A549 (cell line): ENCODE measurements at regions not wholly inside any gene's neighbourhood (a gene's known extent, or its start where the extent isn't known, plus 50 kb on each side); places are given as distances from the start of the nearest gene placed in this dataset.
"Not testable (repeated sequence)": the region's sequence is repeated elsewhere in the genome, so short reads cannot be mapped to it uniquely, and the experiment has no call there.

Source experiments
- ATAC-seq, 2 experiments: fragments of 200-7000 bp in 1 of 2; fragments of >200 bp in 1 of 2; cut with Nextera tagmentation in 1 of 2; cut with Tn5 transposase in 1 of 2; 3 replicates each; pipeline versions ENCODE4 v1.8.0 to v1.9.1; 2018 to 2020; ENCODE audit warnings: mild to moderate bottlenecking in 1 of 2, moderate library complexity in 1 of 2
- CTCF ChIA-PET: fragments of 300-600 bp; sonication (Branson Sonifier 250); formaldehyde crosslinking; extraction: SDS; loops from one replicate; lab custom pipeline; 2021; ENCODE audit warnings: antibody characterized with exemption, inconsistent platforms; lab: Yijun Ruan, JAX
- POLR2A ChIA-PET: fragments of 350-600 bp; formaldehyde crosslinking; extraction: SDS; loops from one replicate; lab custom pipeline; 2021; ENCODE audit warnings: antibody characterized with exemption, inconsistent platforms; lab: Yijun Ruan, JAX
- DNase-seq, 2 experiments: peaks; one replicate each; pipeline versions ENCODE4 v3.0.0 to v3.0.0-alpha.2; 2011 to 2016; ENCODE audit warnings: low read depth in 1 of 2, low spot score in 1 of 2
- FAIRE-seq: peaks from 2 replicates; lab custom pipeline; 2011; peaks lifted over from hg19 to GRCh38; lab: Jason Lieb, UNC
- H3K27ac ChIP-seq, 2 experiments: fragments of >200 bp; sonication (Bioruptor Twin); formaldehyde crosslinking; 3 replicates each; pipeline ENCODE4 v1.5.1; 2016 to 2017
- H3K4me1 ChIP-seq: fragments of >200 bp; sonication (Bioruptor Twin); formaldehyde crosslinking; 3 replicates; pipeline ENCODE4 v1.6.1; 2016
- H3K4me2 ChIP-seq: fragments of >200 bp; sonication (Bioruptor Twin); formaldehyde crosslinking; 3 replicates; pipeline ENCODE4 v1.6.1; 2016
- H3K4me3 ChIP-seq: fragments of >200 bp; sonication (Bioruptor Twin); formaldehyde crosslinking; 3 replicates; pipeline ENCODE4 v1.5.1; 2016
- H3K9me3 ChIP-seq: fragments of >200 bp; sonication (Bioruptor Twin); formaldehyde crosslinking; 3 replicates; pipeline ENCODE4 v1.6.1; 2016
- BCL3 ChIP-seq: fragments of >200 bp; sonication (Bioruptor Twin); formaldehyde crosslinking; IDR thresholded peaks from 3 replicates; pipeline ENCODE4 v1.6.1; 2016
- BHLHE40 ChIP-seq: IDR thresholded peaks from 2 replicates; pipeline ENCODE4 v1.6.1; 2012; ENCODE audit warnings: low read depth, low read length, inconsistent platforms
- CHD2 ChIP-seq: fragments of 150-350 bp; IDR thresholded peaks from 2 replicates; pipeline ENCODE4 v1.6.1; 2014; ENCODE audit warnings: low read length; ENCODE audit not compliant: partially characterized antibody
- CHD4 ChIP-seq: fragments of 200-600 bp; sonication (generic); IDR thresholded peaks from 2 replicates; pipeline ENCODE4 v1.6.1; 2016; ENCODE audit warnings: antibody characterized with exemption, mild to moderate bottlenecking, borderline replicate concordance
- EP300 ChIP-seq, 2 experiments: fragments of >200 bp; sonication (Bioruptor Twin); formaldehyde crosslinking; IDR thresholded peaks; 2 replicates in 1 of 2; 3 replicates in 1 of 2; pipeline ENCODE4 v1.6.1; 2016 to 2017
- ESRRA ChIP-seq: fragments of 150-350 bp; IDR thresholded peaks from 2 replicates; pipeline ENCODE4 v1.6.1; 2014; ENCODE audit warnings: mild to moderate bottlenecking, low read length, borderline replicate concordance
- FOXS1 ChIP-seq: fragments of 250-450 bp; sonication (Bioruptor Pico); IDR thresholded peaks from 2 replicates; pipeline ENCODE4 v1.5.0; 2020; ENCODE audit warnings: mild to moderate bottlenecking, moderate library complexity
- HDAC2 ChIP-seq: fragments of 200-600 bp; sonication (generic); IDR thresholded peaks from 2 replicates; pipeline ENCODE4 v1.6.1; 2016
- HMGXB4 ChIP-seq: fragments of 250-450 bp; sonication (Bioruptor Pico); IDR thresholded peaks from 2 replicates; pipeline ENCODE4 v1.5.0; 2021; ENCODE audit warnings: mild to moderate bottlenecking, moderate library complexity, borderline replicate concordance
- JUNB ChIP-seq: fragments of >200 bp; sonication (Bioruptor Twin); formaldehyde crosslinking; IDR thresholded peaks from 2 replicates; pipeline ENCODE4 v1.6.1; 2016
- KDM5A ChIP-seq: fragments of 200-600 bp; sonication (generic); IDR thresholded peaks from 2 replicates; pipeline ENCODE4 v1.6.1; 2016; ENCODE audit warnings: antibody characterized with exemption, mild to moderate bottlenecking
- MAFK ChIP-seq: fragments of 450-650 bp; IDR thresholded peaks from 2 replicates; pipeline ENCODE4 v1.6.1; 2014; ENCODE audit not compliant: partially characterized antibody
- NPAS2 ChIP-seq: fragments of 250-450 bp; sonication (Bioruptor Pico); IDR thresholded peaks from 2 replicates; pipeline ENCODE4 v1.8.0; 2022; ENCODE audit warnings: mild to moderate bottlenecking, moderate library complexity, borderline replicate concordance
- NR3C1 ChIP-seq: fragments of >200 bp; sonication (Bioruptor Twin); formaldehyde crosslinking; IDR thresholded peaks from 3 replicates; pipeline ENCODE4 v1.6.1; 2017
- RAD21 ChIP-seq, 2 experiments: fragments of >200 bp in 1 of 2; sonication (Bioruptor Twin) in 1 of 2; formaldehyde crosslinking in 1 of 2; IDR thresholded peaks in 1 of 2; conservative IDR thresholded peaks in 1 of 2; 2 replicates in 1 of 2; 3 replicates in 1 of 2; pipeline ENCODE4 v1.6.1; 2012 to 2018; ENCODE audit warnings: inconsistent platforms in 1 of 2
- RNF2 ChIP-seq: fragments of 200-600 bp; sonication (generic); IDR thresholded peaks from 2 replicates; pipeline ENCODE4 v1.6.1; 2016; ENCODE audit warnings: low read depth, mild to moderate bottlenecking, antibody characterized with exemption, moderate library complexity, borderline replicate concordance
- SMC3 ChIP-seq: fragments of >200 bp; sonication (Bioruptor Twin); formaldehyde crosslinking; IDR thresholded peaks from 3 replicates; pipeline ENCODE4 v1.6.1; 2018; ENCODE audit warnings: inconsistent platforms
- ZSCAN20 ChIP-seq: fragments of 250-450 bp; sonication (Bioruptor Pico); IDR thresholded peaks from 2 replicates; pipeline ENCODE4 v1.8.0; 2022; ENCODE audit warnings: mild to moderate bottlenecking, moderate library complexity
- WGBS: methylation state at CpG from one replicate; pipeline ENCODE4 v1.1.6; 2017; ENCODE audit errors: missing lambda C conversion rate; 5-methylcytosine and 5-hydroxymethylcytosine counted together
- TF ChIP-seq, protein P1 (sequence below): IDR thresholded peaks from 2 replicates; pipeline ENCODE4 v1.6.1; 2012

GRCh38 chr5:106443746-106444145, 1227.0 kb downstream of the EFNA5 start:
- ATAC-seq (no peak), FAIRE-seq (no peak)
- H3K9me3 ChIP-seq = no peaks in the 10 kb centered on the region
- no peak for TF ChIP-seq NPAS2 (CRISPR knock-in tag)
- TF ChIP-seq MAFK = peak; percentile 21
- TF ChIP-seq, all 56 proteins: peak for 1
- 83% methylated on average over 2 of the region's 2 CpGs for WGBS
- H3K4me1 ChIP-seq = no peaks in the 10 kb centered on the region
- ChIA-PET CTCF (no interaction called here), POLR2A (no interaction called here)
- no peak overlapping the region for H3K27ac ChIP-seq
- no peak for DNase-seq
- H3K4me2 ChIP-seq = no peak overlapping the region
- H3K4me3 ChIP-seq = no peak overlapping the region

- H3K4me2 ChIP-seq = no peak overlapping the region
- H3K4me3 ChIP-seq = no peak overlapping the region
- no peak for TF ChIP-seq CHD2
- ATAC-seq (no peak), DNase-seq (no peak), FAIRE-seq (no peak)
- no peaks in the 10 kb centered on the region for H3K4me1 ChIP-seq
- 0 out of 3 replicates have a peak, but pooled peaks cover 2% of the 10 kb centered on the region for H3K9me3 ChIP-seq
- CTCF ChIA-PET = no interaction called here
- no peak overlapping the region for H3K27ac ChIP-seq
- POLR2A ChIA-PET = no interaction called here
Observed at GRCh38 chr5:106435185-106435584, 1235.6 kb downstream of the EFNA5 start.

DNA sequence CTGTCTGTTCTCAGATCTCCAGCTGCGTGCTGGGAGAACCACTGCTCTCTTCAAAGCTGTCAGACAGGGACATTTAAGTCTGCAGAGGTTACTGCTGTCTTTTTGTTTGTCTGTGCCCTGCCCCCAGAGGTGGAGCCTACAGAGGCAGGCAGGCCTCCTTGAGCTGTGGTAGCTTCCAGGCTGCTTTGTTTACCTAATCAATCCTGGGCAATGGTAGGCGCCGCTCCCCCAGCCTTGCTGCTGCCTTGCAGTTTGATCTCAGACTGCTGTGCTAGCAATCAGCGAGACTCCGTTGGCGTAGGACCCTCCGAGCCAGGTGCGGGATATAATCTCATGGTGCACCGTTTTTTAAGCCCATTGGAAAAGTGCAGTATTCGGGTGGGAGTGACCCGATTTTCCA, 1240.0 kb downstream of the EFNA5 start:
- CTCF ChIA-PET, H3K4me3 ChIP-seq, ATAC-seq, H3K27ac ChIP-seq, H3K4me1 ChIP-seq, DNase-seq, POLR2A ChIA-PET, FAIRE-seq, H3K4me2 ChIP-seq, H3K9me3 ChIP-seq: not testable (repeated sequence)
- WGBS = 70% methylated on average over 6 of the region's 11 CpGs

GRCh38 chr5:106423109-106423897, 1247.4 kb downstream of the EFNA5 start:
- POLR2A ChIA-PET = no interaction called here
- Histone ChIP-seq H3K27ac (no peak overlapping the region), H3K9me3 (no peaks in the 10 kb centered on the region), H3K4me3 (no peak overlapping the region), H3K4me2 (no peak overlapping the region), H3K4me1 (no peaks in the 10 kb centered on the region)
- ATAC-seq (no peak), DNase-seq (no peak), FAIRE-seq (no peak)
- CTCF ChIA-PET = interaction anchor here (1.3 kb wide), 1 partner anchor 11 kb away, joined by 3 read pairs; no protein-coding TSS in a partner anchor
- no peak for TF ChIP-seq KDM5A
- no peak for TF ChIP-seq BHLHE40
- TF ChIP-seq SMC3 = no peak
- TF ChIP-seq NR3C1 = no peak
- no peak for TF ChIP-seq NPAS2 (CRISPR knock-in tag)
- TF ChIP-seq RNF2 = no peak
- no peak for TF ChIP-seq JUNB
- no peak for TF ChIP-seq RAD21 (conservative IDR thresholded peaks at IDR 0.05 in 1 of 2, IDR thresholded peaks at IDR 0.05 in 1 of 2)
- 69% methylated on average over 6 of the region's 8 CpGs for WGBS

- no peak for ATAC-seq
Observed at GRCh38 chr5:106420102-106420501, 1250.6 kb downstream of the EFNA5 start.

More at GRCh38 chr5:106420102-106420501, 1250.6 kb downstream of the EFNA5 start:
- no peak for DNase-seq
- no peak for FAIRE-seq
- ChIA-PET CTCF (no interaction called here), POLR2A (no interaction called here)
- Histone ChIP-seq H3K9me3 (no peaks in the 10 kb centered on the region), H3K4me3 (no peak overlapping the region), H3K27ac (no peak overlapping the region)
- TF ChIP-seq CHD2 (no peak), HDAC2 (no peak), BCL3 (no peak), HMGXB4 (no peak), EP300 (IDR thresholded peaks at IDR 0.05) (no peak), ESRRA (no peak), CHD4 (no peak), JUNB (no peak), RNF2 (no peak), FOXS1 (CRISPR knock-in tag) (no peak), NPAS2 (CRISPR knock-in tag) (no peak), ZSCAN20 (CRISPR knock-in tag) (no peak)
- TF ChIP-seq, protein P1, sequence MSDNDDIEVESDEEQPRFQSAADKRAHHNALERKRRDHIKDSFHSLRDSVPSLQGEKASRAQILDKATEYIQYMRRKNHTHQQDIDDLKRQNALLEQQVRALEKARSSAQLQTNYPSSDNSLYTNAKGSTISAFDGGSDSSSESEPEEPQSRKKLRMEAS = no peak
- TF ChIP-seq, all 56 proteins: peak for 0
- Histone ChIP-seq H3K4me1 (no peaks in the 10 kb centered on the region), H3K4me2 (no peak overlapping the region)
- WGBS = 91% methylated on average over 4 of the region's 4 CpGs
